Right lobe of liver (tissue), 4 donors: ENCODE measurements at regions not wholly inside any gene's neighbourhood (a gene's known extent, or its start where the extent isn't known, plus 50 kb on each side); places are given as distances from the start of the nearest gene placed in this dataset.

Experiments
- POLR2A ChIP-seq: fragments of 450-650 bp; IDR thresholded peaks from one replicate; pipeline ENCODE4 v1.6.1; 2017; ENCODE audit warnings: antibody characterized with exemption, mild to moderate bottlenecking
- TF ChIP-seq, protein P1 (sequence below), 4 donors: fragments of 200-600 bp in 3 of 4; fragments of 450-650 bp in 1 of 4; IDR thresholded peaks; one replicate each; pipeline versions ENCODE4 v1.5.1 to v1.8.0; 2016 to 2022; ENCODE audit warnings: antibody characterized with exemption in 4 of 4, mild to moderate bottlenecking in 2 of 4
- donor health status: DM: no; HTN: no; CAD: no.
- donor health status: DM: no; HTN: no; CAD: no.
- donor health status: DM: no; HTN: yes; CAD: no.

DNA sequence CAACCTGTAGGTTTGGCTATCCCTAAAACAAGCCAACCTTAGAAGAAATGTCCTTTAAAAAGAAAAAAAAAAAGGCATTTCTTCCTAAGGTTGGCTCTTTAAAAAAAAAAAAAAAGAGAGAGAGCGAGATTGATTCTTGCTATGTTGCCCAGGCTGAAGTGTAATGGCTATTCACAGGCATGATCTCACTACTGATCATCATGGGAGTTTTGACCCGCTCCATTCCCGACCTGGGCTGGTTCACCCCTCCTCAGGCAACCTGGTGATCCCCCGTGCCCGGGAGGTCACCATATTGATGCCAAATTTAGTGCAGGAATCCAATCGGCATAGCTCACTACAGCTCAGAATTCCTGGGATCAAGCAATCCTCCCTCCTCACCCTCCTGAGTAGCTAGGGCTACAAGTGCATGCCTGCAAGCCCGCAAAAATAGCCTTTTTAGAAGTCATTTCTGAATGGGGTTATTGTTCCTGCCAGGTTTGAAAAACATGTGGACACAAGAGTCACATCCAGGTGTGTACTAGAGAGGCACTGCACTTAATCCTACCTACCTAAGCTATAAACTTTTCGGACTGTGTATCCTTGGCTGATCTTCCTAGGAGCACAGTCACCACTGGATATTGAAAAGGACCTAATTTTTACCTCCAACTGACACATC, 61.4 kb upstream of the ZCCHC13 start:
- no peak for TF ChIP-seq POLR2A
- TF ChIP-seq, protein P1, sequence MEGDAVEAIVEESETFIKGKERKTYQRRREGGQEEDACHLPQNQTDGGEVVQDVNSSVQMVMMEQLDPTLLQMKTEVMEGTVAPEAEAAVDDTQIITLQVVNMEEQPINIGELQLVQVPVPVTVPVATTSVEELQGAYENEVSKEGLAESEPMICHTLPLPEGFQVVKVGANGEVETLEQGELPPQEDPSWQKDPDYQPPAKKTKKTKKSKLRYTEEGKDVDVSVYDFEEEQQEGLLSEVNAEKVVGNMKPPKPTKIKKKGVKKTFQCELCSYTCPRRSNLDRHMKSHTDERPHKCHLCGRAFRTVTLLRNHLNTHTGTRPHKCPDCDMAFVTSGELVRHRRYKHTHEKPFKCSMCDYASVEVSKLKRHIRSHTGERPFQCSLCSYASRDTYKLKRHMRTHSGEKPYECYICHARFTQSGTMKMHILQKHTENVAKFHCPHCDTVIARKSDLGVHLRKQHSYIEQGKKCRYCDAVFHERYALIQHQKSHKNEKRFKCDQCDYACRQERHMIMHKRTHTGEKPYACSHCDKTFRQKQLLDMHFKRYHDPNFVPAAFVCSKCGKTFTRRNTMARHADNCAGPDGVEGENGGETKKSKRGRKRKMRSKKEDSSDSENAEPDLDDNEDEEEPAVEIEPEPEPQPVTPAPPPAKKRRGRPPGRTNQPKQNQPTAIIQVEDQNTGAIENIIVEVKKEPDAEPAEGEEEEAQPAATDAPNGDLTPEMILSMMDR (IDR thresholded peaks at IDR 0.05), result no peak
